HG03354 (cell line): ENCODE measurements at regions not wholly inside any gene's neighbourhood (a gene's known extent, or its start where the extent isn't known, plus 50 kb on each side); places are given as distances from the start of the nearest gene placed in this dataset.
A peak's percentile ranks its signal among the peaks of the same experiment; 100 is the strongest.

Experiments used
- ATAC-seq: cut with Tn5 transposase; IDR thresholded peaks from one replicate; pipeline ENCODE4 v1.9.1; 2021; ENCODE audit warnings: mild to moderate bottlenecking; ENCODE audit not compliant: unreplicated experiment, poor library complexity, severe bottlenecking

- no peak for ATAC-seq
These were observed 521.3 kb upstream of the JARID2 start for GRCh38 chr6:14724549-14724948.

- ATAC-seq, result no peak
These were observed 518.9 kb upstream of the JARID2 start for GRCh38 chr6:14726816-14727493.

- ATAC-seq, result no peak
These were observed 518.1 kb upstream of the JARID2 start for GRCh38 chr6:14727494-14728395.

DNA sequence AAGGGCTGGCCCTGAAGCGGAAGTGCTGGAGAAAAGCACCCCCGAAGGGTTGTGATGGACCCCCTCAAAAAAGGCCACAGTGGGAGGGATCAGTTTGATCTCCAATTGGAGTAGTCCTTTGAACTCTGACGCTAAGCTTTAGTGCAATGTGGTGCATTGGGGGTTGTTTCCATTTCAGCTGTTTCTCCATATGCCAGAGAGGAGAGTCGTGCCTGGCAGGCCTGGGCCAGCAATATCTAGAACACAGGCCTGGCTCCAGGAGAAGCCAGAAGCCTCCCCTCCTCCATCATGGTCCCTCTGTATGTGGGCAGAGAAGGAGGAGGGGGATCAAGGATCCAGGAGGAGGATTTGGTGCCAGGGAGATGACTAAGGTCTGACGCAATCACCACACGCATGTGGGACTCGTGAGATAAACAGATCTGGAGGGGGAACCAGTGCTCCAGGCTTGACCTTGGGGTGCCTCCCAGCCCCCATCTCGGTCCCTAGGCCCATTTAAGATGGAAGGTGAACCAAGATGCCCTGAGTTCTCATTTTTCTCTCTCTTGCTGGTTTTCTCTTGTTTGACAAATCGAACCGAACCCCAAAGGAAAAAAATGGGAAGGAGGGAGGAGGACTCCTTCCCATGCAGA, 517.4 kb upstream of the JARID2 start:
- ATAC-seq, result no peak

- ATAC-seq, result peak; percentile 72
These were observed 516.6 kb upstream of the JARID2 start for GRCh38 chr6:14729129-14729871.

DNA sequence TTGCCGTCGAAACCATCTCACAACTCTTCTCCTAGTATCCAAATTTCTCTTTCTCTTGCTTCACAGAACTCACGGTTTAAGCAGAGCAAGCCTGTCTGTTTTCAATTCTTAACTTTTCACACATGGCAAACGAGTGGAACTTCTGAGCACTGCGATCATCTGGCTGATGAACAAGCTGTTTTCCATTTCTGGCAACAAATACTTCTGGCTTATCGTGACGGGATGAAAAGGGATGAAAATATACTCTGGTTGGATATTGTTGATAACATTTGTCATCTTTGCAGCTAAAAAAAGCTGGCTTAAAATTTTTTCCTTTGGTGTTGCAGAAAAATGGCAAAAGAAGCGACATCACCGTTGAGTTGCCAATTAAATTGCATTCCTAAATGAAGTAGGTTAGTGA, 515.2 kb upstream of the JARID2 start:
- ATAC-seq, result no peak

DNA sequence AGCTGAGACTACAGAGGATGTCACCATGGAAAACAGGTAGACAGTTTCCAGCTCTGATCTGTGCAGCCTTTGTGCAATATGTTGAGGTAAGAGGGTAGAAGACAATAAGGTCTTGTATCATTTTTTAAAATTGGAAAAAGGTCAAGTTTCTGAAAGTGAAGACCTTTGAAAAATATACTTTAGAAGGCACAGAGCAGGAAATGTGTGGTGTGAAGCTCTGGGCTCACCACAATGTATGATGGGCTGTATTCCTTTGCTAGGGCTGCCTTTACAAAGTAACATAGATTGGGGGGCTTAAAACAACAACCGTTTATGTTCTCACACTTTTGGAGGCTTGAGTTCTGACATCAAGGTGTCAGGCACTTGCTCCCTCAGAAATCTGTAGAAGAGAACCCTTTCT, 514.3 kb upstream of the JARID2 start:
- no peak for ATAC-seq

DNA sequence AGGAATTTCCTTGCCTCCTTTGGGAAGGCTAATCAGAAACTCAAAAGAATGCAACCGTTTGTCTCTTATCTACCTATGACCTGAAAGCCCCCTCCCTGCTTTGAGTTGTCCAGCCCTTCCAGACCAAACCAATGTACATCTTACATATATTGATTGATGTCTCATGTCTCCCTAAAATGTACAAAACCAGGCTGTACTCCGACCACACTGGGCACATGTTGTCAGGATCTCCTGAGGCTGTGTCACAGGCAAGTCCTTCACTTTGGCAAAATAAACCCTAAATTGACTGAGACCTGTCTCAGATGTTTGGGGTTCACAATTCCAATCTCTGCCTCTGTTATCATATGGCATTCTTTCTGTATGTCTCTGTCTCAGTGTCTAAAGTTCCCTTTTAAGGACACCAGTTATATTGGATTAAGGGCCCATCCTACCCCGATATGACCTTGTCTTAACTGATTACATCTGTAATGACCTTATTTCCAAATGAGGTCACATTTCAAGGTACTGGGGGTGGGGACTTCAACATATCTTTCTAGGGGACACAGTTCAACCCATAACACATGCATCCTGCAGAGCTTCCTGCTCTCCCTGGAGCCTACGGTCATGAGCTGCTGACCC, 513.5 kb upstream of the JARID2 start:
- ATAC-seq, result no peak

GRCh38 chr6:14732844-14733757, 512.8 kb upstream of the JARID2 start:
- no peak for ATAC-seq

DNA sequence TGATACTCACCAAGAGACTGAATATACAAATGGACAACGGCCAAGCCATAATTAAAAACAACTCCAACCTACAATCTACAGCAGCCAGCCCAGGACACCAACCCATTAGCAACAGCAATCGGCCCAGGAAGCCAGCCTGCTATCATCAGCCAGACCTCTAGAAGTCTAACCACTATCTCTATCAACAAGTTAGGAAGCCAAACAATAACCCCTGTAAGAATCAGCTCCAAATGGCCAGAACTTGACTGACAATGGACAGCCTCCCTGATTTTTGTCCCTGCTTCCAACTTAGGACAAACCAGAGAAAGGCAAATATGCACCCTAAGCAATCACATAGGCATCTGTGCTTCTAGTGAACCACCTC, 511.8 kb upstream of the JARID2 start:
- ATAC-seq, result no peak

DNA sequence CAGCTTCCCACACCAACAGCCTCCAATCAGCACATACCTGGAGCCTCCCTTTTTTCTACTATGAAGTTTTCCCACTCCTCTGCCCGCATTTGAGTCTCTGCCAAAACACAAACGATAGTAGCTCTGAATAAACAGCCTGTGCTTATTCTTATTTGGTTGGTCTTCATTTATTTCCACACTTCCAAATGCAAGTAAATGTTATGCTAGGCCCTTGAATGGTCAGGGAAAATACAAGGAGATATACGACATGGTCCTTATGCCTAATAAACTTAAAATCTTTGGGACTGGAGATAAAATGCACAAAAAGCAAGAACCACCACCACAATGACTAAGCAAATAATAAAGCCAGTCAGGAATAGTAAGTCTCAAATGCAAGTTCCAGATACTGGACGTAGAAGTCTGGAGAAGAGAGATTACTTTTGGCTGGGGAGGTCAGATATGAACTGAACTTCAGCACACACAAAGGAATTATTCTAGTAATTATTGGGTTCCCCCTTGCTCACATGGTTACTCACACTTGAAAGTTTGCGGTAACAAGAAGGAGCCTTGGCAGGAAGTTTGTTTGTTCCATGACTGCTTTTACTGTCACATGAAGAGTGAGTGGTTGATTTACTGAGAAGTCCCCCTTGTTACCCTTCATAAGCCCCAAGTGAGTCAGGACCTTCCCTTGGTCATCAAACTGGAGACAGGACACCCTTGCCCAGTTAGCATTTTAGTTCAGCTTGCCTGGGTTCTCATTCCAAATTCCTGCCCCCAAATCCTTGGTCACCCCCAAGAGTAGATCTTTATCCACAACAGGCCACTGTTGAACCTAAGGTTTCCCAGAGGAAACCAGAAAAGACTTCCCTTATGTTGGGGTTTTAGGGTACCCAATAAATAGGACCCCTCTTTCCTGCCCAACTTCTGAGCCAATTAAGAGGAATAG, 511.2 kb upstream of the JARID2 start:
- ATAC-seq, result peak; percentile 84

- ATAC-seq, result no peak
These were observed 509.8 kb upstream of the JARID2 start for GRCh38 chr6:14735956-14736486.

DNA sequence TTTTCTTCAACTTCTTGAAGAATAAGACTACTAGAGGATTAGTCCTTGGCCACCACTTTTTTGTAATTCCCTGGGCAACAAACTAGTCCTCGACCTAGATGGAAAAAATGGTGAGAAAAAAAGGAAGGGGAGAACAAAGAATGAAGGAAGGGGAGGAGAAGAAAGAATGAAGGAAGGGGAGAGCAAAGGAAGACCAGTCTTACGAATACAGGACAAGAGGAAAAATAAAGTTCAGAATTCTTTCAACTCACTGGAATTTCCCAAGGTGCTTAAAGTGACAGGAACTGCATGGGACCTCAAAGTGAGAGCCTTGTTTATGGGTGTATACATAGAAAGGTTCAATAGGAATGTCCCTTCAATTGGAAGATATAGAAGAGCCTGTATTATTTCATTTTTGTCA, 509.3 kb upstream of the JARID2 start:
- no peak for ATAC-seq

DNA sequence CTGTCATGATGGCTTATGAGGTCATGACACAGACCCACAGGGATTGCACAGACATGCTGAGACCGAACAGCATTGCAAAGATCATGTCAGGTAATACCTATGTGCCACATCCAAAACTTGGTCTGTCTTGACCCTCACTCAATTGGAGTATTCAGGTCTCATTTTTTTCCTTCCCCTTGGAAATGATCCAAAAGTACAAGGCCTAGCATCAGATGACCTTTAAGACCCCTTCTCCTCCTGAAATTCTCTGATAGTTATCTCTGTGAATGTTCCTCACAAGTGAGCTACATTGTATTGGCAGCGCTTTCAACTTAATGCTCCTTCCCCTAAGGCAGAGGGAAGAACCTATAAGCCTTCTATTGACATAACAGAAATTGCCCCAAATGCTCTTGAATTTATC, 507.4 kb upstream of the JARID2 start:
- no peak for ATAC-seq

GRCh38 chr6:14738933-14739332, 506.9 kb upstream of the JARID2 start:
- ATAC-seq, result no peak

DNA sequence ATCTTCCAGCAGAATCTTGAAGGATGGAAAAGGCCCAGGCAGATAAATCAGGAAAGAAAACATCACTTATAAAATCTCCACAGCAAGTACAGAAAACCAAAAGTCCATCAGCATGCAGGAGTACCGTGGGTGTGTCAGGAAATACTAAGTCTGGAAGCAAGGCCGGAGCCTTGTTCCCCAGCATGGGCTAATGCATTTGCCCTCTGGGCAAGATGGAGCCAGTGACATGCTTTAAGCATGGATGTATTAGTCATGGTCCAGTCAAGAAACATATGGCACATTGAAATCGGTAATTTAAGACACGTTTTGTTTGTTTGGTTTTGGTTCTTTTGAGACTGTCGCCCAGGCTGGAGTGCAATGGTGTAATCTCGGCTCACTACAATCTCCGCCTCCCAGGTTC, 506.0 kb upstream of the JARID2 start:
- ATAC-seq, result no peak

DNA sequence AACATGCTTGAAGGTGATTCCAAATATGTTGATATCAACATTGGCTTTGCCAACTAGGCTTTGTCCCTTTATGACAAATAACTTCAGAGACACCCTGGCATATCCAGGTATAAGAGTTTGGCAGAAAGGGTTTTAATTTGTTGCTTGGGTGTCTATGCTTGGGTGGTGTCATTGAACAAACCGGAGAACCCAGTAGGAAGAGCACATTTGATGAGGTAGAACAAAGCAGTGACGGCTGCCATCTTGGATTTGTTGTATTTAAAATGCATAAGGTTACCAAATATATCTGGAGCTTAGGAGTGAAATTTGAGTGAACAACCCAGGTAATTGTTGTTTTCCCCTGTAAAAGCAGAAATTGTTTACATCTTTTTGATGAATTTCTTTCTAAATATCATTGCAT, 503.7 kb upstream of the JARID2 start:
- no peak for ATAC-seq

- ATAC-seq, result no peak
These were observed 503.2 kb upstream of the JARID2 start for GRCh38 chr6:14742680-14743079.
